ENCODE measurements at regions not wholly inside any gene's neighbourhood (a gene's known extent, or its start where the extent isn't known, plus 50 kb on each side); places are given as distances from the start of the nearest gene placed in this dataset.

GRCh38 chr2:43041173-43041591, 185.2 kb downstream of the ZFP36L2 start:
- Histone ChIP-seq H3K9me3 (no peaks in the 10 kb centered on the region), H3K4me3 (no peak overlapping the region), H3K4me1 (peaks cover 2 to 6% of the 10 kb centered on the region in 2 donors), H3K36me3 (no peaks in the 10 kb centered on the region), H3K27ac (no peak overlapping the region), H3K27me3 (no peaks in the 10 kb centered on the region)
- no peak for TF ChIP-seq CTCF (IDR thresholded peaks at IDR 0.05)
- intact Hi-C loops (cut with DNase I): no loop called here
- no peak for ATAC-seq
- peak in 1 of 4 donors; percentile 27 for DNase-seq

DNA sequence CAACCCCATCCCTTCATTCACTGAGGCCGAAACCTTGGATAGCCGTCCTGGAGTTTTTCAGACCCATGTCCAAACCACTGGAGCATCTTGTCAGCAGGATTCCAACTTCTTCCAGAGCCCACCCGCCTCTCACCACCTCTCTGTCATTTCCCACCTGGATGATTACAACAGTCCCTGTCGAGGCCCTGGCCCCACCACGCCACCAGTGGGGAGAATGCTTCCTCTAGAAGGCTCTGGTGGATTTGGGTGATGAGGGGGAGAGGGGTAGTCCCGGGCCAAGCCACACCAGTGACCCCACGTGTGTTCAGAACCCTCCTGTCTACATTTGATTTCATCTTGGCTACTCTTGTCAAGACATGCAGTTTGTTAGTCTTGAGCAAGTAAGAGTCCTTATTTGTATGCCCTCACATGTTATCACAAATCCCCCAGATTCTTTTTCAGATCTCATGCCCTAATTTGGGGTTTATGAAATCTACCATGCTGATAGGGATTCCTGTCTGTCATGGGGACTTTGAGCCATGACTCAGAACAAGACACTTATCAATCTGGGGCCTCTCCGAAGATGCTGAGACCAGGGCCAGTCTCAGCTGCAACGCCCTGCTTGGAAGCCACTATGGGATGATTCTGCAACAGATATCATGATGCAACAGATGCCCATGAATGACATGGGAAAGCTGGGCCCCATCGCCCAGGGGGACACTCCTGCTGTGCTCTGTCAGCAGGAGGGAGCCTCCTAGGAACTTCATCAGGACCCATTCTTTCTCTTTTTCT, 186.1 kb downstream of the ZFP36L2 start:
- Histone ChIP-seq H3K36me3 (no peaks in the 10 kb centered on the region), H3K4me1 (no peaks in the 10 kb centered on the region), H3K9me3 (no peaks in the 10 kb centered on the region), H3K27ac (no peak overlapping the region), H3K27me3 (no peaks in the 10 kb centered on the region), H3K4me3 (no peak overlapping the region)
- no peak for ATAC-seq
- intact Hi-C loops (cut with DNase I): no loop called here
- no peak for TF ChIP-seq CTCF (IDR thresholded peaks at IDR 0.05)
- DNase-seq: peak in 1 of 4 donors; percentile 25

DNA sequence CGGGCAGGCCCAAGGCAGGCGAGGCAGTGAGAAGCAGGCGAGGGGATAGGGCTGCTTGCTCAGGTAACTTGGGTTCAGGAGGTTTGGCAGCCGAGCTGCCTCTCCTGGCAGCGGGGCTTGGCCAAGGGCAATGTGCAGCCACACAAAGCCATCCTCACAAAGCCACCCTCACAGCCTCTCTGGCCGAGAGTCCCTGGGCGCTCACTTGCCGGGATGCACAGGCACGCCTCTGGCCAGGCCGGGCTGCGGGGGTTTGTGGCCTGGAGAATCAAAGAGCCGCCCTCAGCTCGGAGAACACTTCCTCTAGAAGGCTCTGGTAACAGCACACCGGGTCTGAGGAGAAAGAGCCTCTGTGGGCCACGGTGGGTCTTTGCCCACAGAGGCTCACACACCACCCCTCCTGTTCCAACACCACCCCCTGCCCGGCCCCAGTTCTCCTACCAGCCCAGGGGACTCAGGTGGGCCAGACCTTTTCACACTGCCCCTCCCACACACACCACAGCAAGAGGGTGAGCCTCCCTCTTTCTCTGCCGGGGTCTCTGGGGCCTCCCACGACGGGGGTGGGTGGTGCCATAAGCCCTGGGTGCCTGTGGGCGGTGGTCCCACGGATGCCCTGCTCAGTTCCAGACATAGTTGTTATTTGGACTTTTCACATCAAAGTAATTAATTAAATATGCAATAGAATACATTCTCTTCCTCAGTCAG, 186.9 kb downstream of the ZFP36L2 start:
- H3K36me3 ChIP-seq: no peaks in the 10 kb centered on the region
- no peak overlapping the region for H3K4me3 ChIP-seq
- no peak for TF ChIP-seq CTCF (IDR thresholded peaks at IDR 0.05)
- DNase-seq (peak in 1 of 4 donors; percentile 29), ATAC-seq (no peak)
- no peaks in the 10 kb centered on the region for H3K4me1 ChIP-seq
- no peaks in the 10 kb centered on the region for H3K9me3 ChIP-seq
- intact Hi-C loops (cut with DNase I): no loop called here
- no peak overlapping the region for H3K27ac ChIP-seq
- no peaks in the 10 kb centered on the region for H3K27me3 ChIP-seq

- Histone ChIP-seq H3K36me3 (no peaks in the 10 kb centered on the region), H3K4me3 (no peak overlapping the region), H3K27me3 (no peaks in the 10 kb centered on the region), H3K4me1 (no peaks in the 10 kb centered on the region), H3K9me3 (no peaks in the 10 kb centered on the region), H3K27ac (no peak overlapping the region)
- intact Hi-C loops (cut with DNase I): no loop called here
- TF ChIP-seq CTCF (IDR thresholded peaks at IDR 0.05): no peak
- ATAC-seq (no peak), DNase-seq (no peak)
Observed at GRCh38 chr2:43038696-43039094, 187.7 kb downstream of the ZFP36L2 start.

DNA sequence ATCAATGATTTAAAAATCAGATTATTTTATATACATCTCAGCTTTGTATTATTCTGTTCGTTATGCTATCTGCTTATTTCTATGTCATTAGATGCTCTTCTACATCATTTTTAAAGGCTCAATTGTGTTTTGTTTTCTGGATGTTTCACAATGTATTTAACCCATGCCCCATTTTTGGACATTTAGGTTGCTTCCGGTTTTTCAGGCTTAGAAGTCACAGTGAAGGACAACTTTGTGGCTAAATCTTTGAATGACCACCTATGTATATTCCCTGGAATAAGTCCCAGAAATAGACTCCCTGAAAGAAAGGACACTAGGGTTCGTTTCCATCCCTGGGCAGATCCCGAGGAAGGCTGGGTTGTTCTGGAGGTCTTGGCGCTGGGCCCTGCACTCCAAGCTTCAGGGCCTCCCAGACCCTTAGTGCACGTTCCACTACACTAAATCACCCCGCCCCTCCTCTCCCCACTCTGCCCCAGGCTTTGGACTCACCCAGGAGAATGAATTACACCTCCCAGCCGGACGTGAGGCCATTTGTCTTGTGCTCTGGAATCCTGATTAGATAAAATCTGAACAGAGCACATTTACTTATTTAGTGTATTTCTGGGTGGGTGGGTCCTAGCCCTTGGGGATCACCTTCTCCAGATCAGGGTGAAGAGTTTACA, 188.2 kb downstream of the ZFP36L2 start:
- Histone ChIP-seq H3K36me3 (no peaks in the 10 kb centered on the region), H3K27me3 (no peaks in the 10 kb centered on the region), H3K9me3 (no peaks in the 10 kb centered on the region), H3K4me1 (no peaks in the 10 kb centered on the region), H3K4me3 (no peak overlapping the region), H3K27ac (no peak overlapping the region)
- ATAC-seq: no peak
- DNase-seq: no peak
- no peak for TF ChIP-seq CTCF (IDR thresholded peaks at IDR 0.05)
- intact Hi-C loops (cut with DNase I): no loop called here
